ENCODE measurements at regions not wholly inside any gene's neighbourhood (a gene's known extent, or its start where the extent isn't known, plus 50 kb on each side); places are given as distances from the start of the nearest gene placed in this dataset.
"Not testable (repeated sequence)": the region's sequence is repeated elsewhere in the genome, so short reads cannot be mapped to it uniquely, and the experiment has no call there.

GRCh38 chr2:14831458-14831857, 198.9 kb downstream of the LRATD1 start:
- no peak for DNase-seq

- no peak for DNase-seq
Measured at GRCh38 chr2:14843507-14844204, 211.1 kb downstream of the LRATD1 start.

GRCh38 chr2:14855751-14856150, 223.2 kb downstream of the LRATD1 start:
- DNase-seq, result no peak

GRCh38 chr2:14861181-14861580, 228.7 kb downstream of the LRATD1 start:
- DNase-seq, result no peak

- peak; percentile 96 for DNase-seq
Measured at GRCh38 chr2:14866736-14867352, 234.3 kb downstream of the LRATD1 start.

GRCh38 chr2:14867853-14868252, 235.3 kb downstream of the LRATD1 start:
- no peak for DNase-seq

GRCh38 chr2:14872779-14873325, 240.3 kb downstream of the LRATD1 start:
- DNase-seq, result no peak

- DNase-seq, result no peak
Measured at GRCh38 chr2:14881651-14882327, 249.3 kb downstream of the LRATD1 start.

GRCh38 chr2:14884651-14885050, 252.1 kb downstream of the LRATD1 start:
- DNase-seq, result no peak

GRCh38 chr2:14891546-14891945, 259.0 kb downstream of the LRATD1 start:
- DNase-seq, result no peak

GRCh38 chr2:14896330-14897030, 264.0 kb downstream of the LRATD1 start:
- DNase-seq, result no peak

GRCh38 chr2:14899621-14900414, 267.3 kb downstream of the LRATD1 start:
- DNase-seq, result no peak

GRCh38 chr2:14901737-14902136, 269.2 kb downstream of the LRATD1 start:
- DNase-seq, result no peak

- no peak for DNase-seq
Measured at GRCh38 chr2:14902953-14903352, 270.4 kb downstream of the LRATD1 start.

GRCh38 chr2:14903709-14904374, 271.3 kb downstream of the LRATD1 start:
- DNase-seq, result no peak

- not testable (repeated sequence) for DNase-seq
Measured at GRCh38 chr2:14904378-14904777, 271.9 kb downstream of the LRATD1 start.

GRCh38 chr2:14905571-14905970, 273.1 kb downstream of the LRATD1 start:
- no peak for DNase-seq

- peak; percentile 40 for DNase-seq
Measured at GRCh38 chr2:14907014-14907612, 274.6 kb downstream of the LRATD1 start.

GRCh38 chr2:14909795-14910194, 277.3 kb downstream of the LRATD1 start:
- no peak for DNase-seq

- DNase-seq, result no peak
Measured at GRCh38 chr2:14910654-14911053, 278.1 kb downstream of the LRATD1 start.

- DNase-seq, result no peak
Measured at GRCh38 chr2:14915983-14916382, 283.5 kb downstream of the LRATD1 start.
